HFFc6 (cell line): ENCODE measurements at regions not wholly inside any gene's neighbourhood (a gene's known extent, or its start where the extent isn't known, plus 50 kb on each side); places are given as distances from the start of the nearest gene placed in this dataset.

Source experiments
- DNase-seq: peaks from one replicate; pipeline ENCODE4 v3.0.0-alpha.2; 2018
- H3K27ac Mint-ChIP-seq: 2 replicates; pipeline ENCODE4 v1.8.0; 2020; ENCODE audit warnings: mild to moderate bottlenecking, mixed read lengths
- H3K27me3 Mint-ChIP-seq: 2 replicates; pipeline ENCODE4 v1.8.0; 2021; ENCODE audit warnings: mild to moderate bottlenecking, moderate library complexity, mixed read lengths; ENCODE audit not compliant: insufficient read depth
- H3K36me3 Mint-ChIP-seq: 2 replicates; pipeline ENCODE4 v1.8.0; 2021; ENCODE audit warnings: low read depth, mixed read lengths
- H3K4me1 Mint-ChIP-seq: 2 replicates; pipeline ENCODE4 v1.8.0; 2020; ENCODE audit warnings: low read depth, mixed read lengths
- H3K4me3 Mint-ChIP-seq: 2 replicates; pipeline ENCODE4 v1.8.0; 2020; ENCODE audit warnings: mild to moderate bottlenecking, moderate library complexity, mixed read lengths
- H3K9me3 Mint-ChIP-seq: 2 replicates; pipeline ENCODE4 v1.8.0; 2020; ENCODE audit warnings: mild to moderate bottlenecking, mixed read lengths
- TF ChIP-seq, protein P1 (sequence below): fragments of 200-600 bp; sonication (generic); IDR thresholded peaks from 2 replicates; pipeline ENCODE4 v1.5.0; 2021; ENCODE audit warnings: antibody characterized with exemption, mild to moderate bottlenecking

DNA sequence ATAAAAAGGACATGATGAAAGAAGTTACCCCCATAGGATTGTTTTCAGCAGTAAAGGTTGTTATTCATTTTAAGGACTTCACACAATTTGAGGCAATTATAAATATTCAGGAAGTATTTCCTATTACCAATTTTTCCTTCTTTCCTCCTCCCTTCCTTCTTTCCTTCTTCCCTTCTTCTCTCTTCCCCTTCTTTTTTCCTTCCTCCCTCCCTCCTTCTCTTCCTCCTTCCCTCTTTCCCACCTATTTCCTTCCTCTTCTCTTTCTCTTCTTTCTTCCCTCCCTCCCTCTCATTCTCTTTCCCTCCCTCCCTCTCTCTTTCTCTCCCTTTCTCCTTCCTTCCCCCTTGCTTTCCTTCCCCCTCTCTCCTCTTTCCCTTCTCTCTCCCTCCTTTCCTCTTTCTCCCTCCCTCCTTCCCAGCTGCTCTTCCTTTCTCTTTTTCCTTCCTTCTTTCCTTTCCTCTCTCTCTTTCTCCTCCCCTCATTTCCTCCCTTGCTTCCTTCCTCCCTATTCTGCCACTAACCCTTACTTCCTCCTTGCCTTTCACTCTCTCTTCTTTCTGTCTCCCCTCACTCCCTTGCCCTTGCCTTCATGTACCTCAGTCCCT lies 105.1 kb downstream of the ADRB2 start:
- Mint-ChIP-seq H3K4me1 (peaks cover 50% of the 10 kb centered on the region), H3K27ac (peak overlapping the region; percentile 18; the same call in 1 of the 2 replicates), H3K4me3 (no peak overlapping the region), H3K27me3 (no peaks in the 10 kb centered on the region; the same call in 1 of the 2 replicates), H3K36me3 (peaks cover 6% of the 10 kb centered on the region; the same call in 1 of the 2 replicates), H3K9me3 (no peaks in the 10 kb centered on the region)
- TF ChIP-seq, protein P1, sequence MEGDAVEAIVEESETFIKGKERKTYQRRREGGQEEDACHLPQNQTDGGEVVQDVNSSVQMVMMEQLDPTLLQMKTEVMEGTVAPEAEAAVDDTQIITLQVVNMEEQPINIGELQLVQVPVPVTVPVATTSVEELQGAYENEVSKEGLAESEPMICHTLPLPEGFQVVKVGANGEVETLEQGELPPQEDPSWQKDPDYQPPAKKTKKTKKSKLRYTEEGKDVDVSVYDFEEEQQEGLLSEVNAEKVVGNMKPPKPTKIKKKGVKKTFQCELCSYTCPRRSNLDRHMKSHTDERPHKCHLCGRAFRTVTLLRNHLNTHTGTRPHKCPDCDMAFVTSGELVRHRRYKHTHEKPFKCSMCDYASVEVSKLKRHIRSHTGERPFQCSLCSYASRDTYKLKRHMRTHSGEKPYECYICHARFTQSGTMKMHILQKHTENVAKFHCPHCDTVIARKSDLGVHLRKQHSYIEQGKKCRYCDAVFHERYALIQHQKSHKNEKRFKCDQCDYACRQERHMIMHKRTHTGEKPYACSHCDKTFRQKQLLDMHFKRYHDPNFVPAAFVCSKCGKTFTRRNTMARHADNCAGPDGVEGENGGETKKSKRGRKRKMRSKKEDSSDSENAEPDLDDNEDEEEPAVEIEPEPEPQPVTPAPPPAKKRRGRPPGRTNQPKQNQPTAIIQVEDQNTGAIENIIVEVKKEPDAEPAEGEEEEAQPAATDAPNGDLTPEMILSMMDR = no peak
- DNase-seq = no peak

DNA sequence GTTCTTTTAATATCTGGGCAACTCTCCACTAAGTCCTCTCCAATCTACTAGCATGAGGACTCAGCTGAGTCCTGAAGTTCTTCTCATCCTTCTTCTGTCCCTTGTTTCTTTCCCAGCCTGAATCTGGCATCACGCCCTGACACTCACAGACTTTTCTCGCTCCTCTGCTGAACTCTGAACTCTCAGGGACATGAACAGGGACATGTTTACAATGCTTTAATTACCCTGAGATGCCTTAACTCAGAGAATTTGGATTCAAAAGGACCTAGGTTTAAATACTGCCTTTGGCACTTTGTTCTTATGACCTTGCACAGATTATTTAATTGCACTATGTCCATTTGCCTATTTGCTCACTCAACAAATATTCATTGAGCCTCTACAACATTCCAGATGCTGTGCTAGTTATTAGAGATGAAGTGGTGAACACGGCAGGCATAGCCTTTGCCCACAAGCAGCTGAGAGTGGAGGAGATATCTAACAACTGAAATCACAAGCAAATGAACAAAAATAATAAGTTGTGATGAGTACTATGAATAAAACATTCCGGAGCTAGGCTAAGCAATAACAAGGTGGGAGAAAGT lies 106.0 kb downstream of the ADRB2 start:
- peaks cover 6% of the 10 kb centered on the region; the same call in 1 of the 2 replicates for H3K36me3 Mint-ChIP-seq
- DNase-seq = peak; percentile 45
- H3K4me3 Mint-ChIP-seq = no peak overlapping the region
- peaks cover 52% of the 10 kb centered on the region for H3K4me1 Mint-ChIP-seq
- peak overlapping the region; percentile 65; the same call in 1 of the 2 replicates for H3K27ac Mint-ChIP-seq
- H3K27me3 Mint-ChIP-seq = no peaks in the 10 kb centered on the region; the same call in 1 of the 2 replicates
- TF ChIP-seq, protein P1 = no peak
- H3K9me3 Mint-ChIP-seq = no peaks in the 10 kb centered on the region

DNA sequence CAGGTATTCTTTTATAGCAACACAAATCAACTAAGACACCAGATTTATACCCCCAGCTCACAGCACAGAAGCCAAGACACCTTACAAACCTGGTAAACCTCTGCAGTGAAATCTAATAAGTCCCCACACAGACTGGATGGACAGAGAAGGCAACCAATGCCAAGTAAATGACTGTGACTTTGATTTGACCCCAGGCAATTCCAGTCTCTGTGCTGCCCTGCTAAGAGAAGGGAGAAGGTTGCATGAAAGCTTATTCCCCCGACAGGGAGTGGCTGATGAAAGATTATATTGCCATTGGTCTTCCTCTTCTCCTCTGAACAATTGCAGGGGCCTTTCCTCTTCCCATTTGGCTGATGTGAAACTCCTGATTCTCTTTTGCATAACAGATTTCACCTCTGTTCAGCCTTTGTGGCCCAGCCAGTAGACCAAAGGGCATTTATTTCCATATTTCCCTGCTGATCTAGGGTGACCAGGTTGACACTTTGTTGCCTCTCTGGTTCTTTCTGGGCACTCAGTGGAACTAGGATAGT lies 107.6 kb downstream of the ADRB2 start:
- Mint-ChIP-seq H3K9me3 (no peaks in the 10 kb centered on the region), H3K27me3 (no peaks in the 10 kb centered on the region; the same call in 1 of the 2 replicates), H3K4me1 (peaks cover 53% of the 10 kb centered on the region), H3K27ac (no peak overlapping the region), H3K4me3 (no peak overlapping the region), H3K36me3 (peaks cover 13% of the 10 kb centered on the region)
- TF ChIP-seq, protein P1 = no peak
- no peak for DNase-seq

DNA sequence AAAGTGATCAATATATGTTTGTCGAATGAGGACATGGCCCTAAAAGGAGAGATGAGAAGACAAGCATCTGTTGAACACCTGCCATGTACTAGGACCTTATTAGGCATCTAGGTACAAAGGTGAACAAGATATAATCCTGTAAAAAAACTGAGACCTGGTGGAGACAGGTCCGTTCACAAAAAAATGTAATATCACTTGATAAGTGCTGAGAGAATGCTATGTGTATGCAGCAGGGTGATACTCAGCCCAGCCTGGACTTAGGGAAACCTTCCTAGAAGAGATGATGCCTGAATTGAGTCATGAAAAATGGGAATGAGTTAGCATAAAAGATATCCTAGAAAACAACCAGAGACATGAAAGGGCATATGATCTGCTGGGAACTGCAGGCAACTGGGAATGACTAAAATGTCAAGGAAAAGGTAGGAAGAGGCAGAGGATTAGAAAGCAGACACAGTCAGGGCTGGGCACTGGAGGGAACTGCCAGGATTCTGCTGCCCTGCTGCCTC lies 108.5 kb downstream of the ADRB2 start:
- peaks cover 13% of the 10 kb centered on the region for H3K36me3 Mint-ChIP-seq
- no peak for DNase-seq
- TF ChIP-seq, protein P1 = no peak
- H3K27ac Mint-ChIP-seq = peak overlapping the region; percentile 17
- peaks cover 63% of the 10 kb centered on the region for H3K4me1 Mint-ChIP-seq
- H3K27me3 Mint-ChIP-seq = no peaks in the 10 kb centered on the region; the same call in 1 of the 2 replicates
- no peaks in the 10 kb centered on the region for H3K9me3 Mint-ChIP-seq
- H3K4me3 Mint-ChIP-seq = no peak overlapping the region

DNA sequence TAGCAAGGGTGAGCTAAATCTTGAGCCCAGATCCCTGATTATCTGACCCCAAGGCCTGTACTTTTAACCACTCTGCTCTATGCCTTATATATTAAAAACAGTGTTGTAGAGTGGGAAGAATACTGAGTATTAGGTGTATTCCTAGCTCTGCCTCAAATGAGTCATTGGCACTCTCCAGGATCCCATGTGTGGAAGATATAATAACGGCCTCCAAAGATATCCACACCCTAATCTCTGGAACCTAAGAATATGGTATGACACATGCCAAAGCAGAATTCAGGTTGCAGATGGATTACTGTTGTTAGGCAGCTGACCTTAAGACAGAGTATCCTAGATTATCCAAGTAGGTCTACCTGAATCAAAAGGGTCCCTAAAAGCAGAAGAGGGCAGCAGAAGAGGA lies 110.8 kb downstream of the ADRB2 start:
- no peak for DNase-seq
- Mint-ChIP-seq H3K27me3 (peaks cover 3% of the 10 kb centered on the region), H3K36me3 (peaks cover 13% of the 10 kb centered on the region), H3K4me1 (peaks cover 66% of the 10 kb centered on the region), H3K27ac (no peak overlapping the region), H3K4me3 (no peak overlapping the region), H3K9me3 (no peaks in the 10 kb centered on the region)
- TF ChIP-seq, protein P1 = no peak
